Inferior parietal cortex (tissue), 1 donor: ENCODE measurements at regions not wholly inside any gene's neighbourhood (a gene's known extent, or its start where the extent isn't known, plus 50 kb on each side); places are given as distances from the start of the nearest gene placed in this dataset.
"Not testable (repeated sequence)": the region's sequence is repeated elsewhere in the genome, so short reads cannot be mapped to it uniquely, and the experiment has no call there.

ENCODE experiments used
- DNase-seq: peaks from one replicate; pipeline ENCODE4 v3.0.0-alpha.2; 2016; ENCODE audit errors: extremely low spot score

- DNase-seq: no peak
Measured at GRCh38 chr2:198639580-198639979, 818.2 kb downstream of the SATB2 start.

GRCh38 chr2:198638577-198638976, 819.2 kb downstream of the SATB2 start:
- DNase-seq: no peak

- no peak for DNase-seq
Measured at GRCh38 chr2:198630384-198630783, 826.0 kb downstream of the PLCL1 start.

- DNase-seq: no peak
Measured at GRCh38 chr2:198628596-198628995, 824.2 kb downstream of the PLCL1 start.

GRCh38 chr2:198622986-198623730, 818.8 kb downstream of the PLCL1 start:
- DNase-seq: no peak

- no peak for DNase-seq
Measured at GRCh38 chr2:198615972-198616371, 811.6 kb downstream of the PLCL1 start.

GRCh38 chr2:198611201-198611600, 806.8 kb downstream of the PLCL1 start:
- no peak for DNase-seq

- DNase-seq: no peak
Measured at GRCh38 chr2:198604599-198604998, 800.2 kb downstream of the PLCL1 start.

- not testable (repeated sequence) for DNase-seq
Measured at GRCh38 chr2:198602986-198603385, 798.6 kb downstream of the PLCL1 start.

- no peak for DNase-seq
Measured at GRCh38 chr2:198597648-198598047, 793.3 kb downstream of the PLCL1 start.

- no peak for DNase-seq
Measured at GRCh38 chr2:198596985-198597384, 792.6 kb downstream of the PLCL1 start.

- no peak for DNase-seq
Measured at GRCh38 chr2:198595721-198596120, 791.3 kb downstream of the PLCL1 start.

- DNase-seq: no peak
Measured at GRCh38 chr2:198591586-198591985, 787.2 kb downstream of the PLCL1 start.

- DNase-seq: no peak
Measured at GRCh38 chr2:198587741-198588140, 783.3 kb downstream of the PLCL1 start.

- no peak for DNase-seq
Measured at GRCh38 chr2:198587240-198587639, 782.8 kb downstream of the PLCL1 start.

GRCh38 chr2:198571393-198571792, 767.0 kb downstream of the PLCL1 start:
- no peak for DNase-seq

GRCh38 chr2:198558176-198558575, 753.8 kb downstream of the PLCL1 start:
- no peak for DNase-seq

GRCh38 chr2:198546122-198546521, 741.7 kb downstream of the PLCL1 start:
- no peak for DNase-seq

GRCh38 chr2:198545411-198545810, 741.0 kb downstream of the PLCL1 start:
- DNase-seq: no peak

- no peak for DNase-seq
Measured at GRCh38 chr2:198544461-198544860, 740.1 kb downstream of the PLCL1 start.

GRCh38 chr2:198534756-198535155, 730.4 kb downstream of the PLCL1 start:
- no peak for DNase-seq

GRCh38 chr2:198525211-198525969, 721.0 kb downstream of the PLCL1 start:
- no peak for DNase-seq

- no peak for DNase-seq
Measured at GRCh38 chr2:198523710-198524109, 719.3 kb downstream of the PLCL1 start.
